ENCODE measurements at regions not wholly inside any gene's neighbourhood (a gene's known extent, or its start where the extent isn't known, plus 50 kb on each side); places are given as distances from the start of the nearest gene placed in this dataset.
"Not testable (repeated sequence)": the region's sequence is repeated elsewhere in the genome, so short reads cannot be mapped to it uniquely, and the experiment has no call there.

DNA sequence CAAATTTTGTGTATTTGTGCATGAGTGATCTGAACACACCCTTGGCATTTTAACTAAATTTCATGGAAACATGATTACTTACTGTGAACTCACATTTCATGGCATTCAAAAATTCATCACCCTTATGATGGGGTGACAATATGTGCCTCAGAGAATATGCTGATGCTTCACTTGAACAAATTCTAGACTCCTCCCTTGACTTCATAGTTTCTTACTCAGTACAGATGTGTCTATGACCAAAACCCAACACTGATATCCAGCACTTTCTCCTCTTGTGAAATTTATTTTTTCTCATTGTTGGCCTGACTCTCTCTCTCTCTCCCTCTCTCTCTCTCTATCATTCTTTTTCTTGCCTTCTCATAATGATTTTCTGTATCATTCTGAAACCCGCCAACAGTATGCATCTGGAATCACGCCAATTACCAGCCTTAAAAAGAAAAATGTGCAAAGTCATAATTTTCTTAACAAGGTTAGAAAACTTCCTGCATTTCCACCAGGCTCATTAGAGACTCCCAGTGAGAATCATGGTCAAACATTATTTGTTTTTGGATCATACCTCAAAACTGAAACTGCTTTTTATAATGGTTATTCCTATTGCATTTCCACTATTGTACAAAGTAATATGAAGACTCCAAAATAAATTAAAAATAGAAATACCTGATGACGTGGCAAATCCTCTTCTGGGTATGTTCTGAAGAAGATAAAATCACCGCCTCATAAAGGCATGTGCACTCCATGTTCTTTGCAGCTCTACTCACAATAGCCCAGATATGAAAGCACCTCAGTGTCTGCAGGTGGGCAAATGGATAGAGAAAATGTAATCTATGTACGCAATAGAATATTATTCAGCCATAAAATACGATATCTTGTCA lies 722.2 kb downstream of the TMEM121 start:
- DNase-seq: no peak

DNA sequence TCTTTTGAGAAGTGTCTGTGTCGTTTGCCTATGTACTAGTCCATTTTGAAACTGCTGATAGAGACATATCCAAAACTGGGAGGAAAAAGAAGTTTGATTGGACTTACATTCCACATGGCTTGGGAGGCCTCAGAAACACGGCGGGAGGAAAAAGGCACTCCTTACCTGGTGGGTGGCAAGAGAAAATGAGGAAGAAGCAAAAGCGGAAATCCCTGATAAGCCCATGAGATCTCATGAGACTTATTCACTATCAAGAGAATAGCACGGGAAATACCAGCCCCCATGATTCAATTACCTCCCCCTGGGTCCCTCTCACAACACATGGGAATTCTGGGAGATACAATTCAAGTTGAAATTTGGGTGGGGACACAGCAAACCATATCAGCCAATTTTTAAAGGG lies 727.6 kb downstream of the TMEM121 start:
- not testable (repeated sequence) for DNase-seq

DNA sequence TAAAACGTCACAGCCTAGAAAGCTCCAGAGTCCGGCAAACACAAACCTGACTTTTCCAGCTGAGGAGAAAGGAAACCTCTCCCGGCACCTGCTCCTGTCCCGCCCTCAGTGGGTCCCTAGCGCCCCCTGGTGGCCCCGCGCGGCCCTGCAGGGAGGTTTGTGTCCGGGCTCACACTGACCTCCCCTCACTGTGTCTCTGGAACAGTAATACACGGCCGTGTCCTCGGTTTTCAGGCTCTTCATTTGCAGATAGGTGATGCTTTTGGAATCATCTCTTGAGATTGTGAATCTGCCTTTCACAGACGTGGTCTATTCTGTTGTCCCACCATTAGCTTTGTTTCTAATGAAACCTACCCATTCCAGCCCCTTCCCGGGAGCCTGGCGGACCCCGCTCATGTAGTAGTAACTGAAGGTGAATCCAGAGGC lies 731.2 kb downstream of the TMEM121 start:
- not testable (repeated sequence) for DNase-seq

DNA sequence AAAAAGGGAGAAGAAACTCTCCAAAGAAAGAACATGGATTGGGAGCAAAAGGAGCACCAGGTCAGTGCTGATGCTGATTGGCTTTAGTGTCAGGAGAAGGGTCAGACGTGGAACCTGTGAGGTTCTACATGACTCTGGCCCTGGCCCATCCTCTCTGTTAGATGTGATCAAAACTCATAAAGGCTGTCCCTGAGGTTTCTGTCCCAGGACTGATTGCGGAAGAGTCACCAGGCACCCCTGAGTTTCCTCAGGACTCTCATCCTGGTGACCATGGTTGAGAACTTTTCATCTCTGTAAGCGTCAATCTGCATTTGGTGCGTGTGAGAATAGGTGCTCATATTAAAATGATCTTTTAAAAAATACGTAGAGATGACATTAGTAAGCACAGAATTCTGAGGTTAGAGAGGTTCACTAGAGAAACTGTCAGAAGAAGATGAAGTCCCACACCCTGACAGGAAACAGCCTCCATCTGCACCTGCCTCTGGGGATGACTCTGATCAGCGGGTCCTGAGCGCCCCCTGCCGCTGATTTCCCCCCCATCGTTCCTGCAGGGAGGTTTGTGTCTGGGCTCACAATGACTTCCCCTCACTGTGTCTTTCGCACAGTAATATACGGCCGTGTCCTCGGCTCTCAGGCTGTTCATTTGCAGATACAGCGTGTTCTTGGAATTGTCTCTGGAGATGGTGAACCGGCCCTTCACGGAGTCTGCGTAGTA lies 741.8 kb downstream of the TMEM121 start:
- no peak for DNase-seq

DNA sequence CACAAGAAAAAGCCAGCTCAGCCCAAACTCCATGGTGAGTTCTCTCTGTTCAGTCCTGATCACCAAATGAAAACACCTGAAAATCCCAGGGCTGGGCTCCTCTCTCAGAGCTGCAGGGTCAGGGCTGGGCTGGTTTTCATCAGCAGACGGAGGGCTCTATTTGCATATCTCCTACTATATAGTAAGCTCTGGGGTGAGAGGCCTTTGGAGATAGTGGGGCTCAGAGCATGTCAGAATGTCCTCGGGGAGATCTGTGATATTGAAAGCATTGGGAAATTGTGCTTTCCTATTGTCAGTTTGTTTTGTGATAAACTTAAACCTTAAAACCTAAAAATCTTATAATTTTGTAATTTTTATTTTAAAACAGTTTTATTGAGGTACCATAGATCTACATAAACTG lies 742.6 kb downstream of the TMEM121 start:
- DNase-seq: no peak

DNA sequence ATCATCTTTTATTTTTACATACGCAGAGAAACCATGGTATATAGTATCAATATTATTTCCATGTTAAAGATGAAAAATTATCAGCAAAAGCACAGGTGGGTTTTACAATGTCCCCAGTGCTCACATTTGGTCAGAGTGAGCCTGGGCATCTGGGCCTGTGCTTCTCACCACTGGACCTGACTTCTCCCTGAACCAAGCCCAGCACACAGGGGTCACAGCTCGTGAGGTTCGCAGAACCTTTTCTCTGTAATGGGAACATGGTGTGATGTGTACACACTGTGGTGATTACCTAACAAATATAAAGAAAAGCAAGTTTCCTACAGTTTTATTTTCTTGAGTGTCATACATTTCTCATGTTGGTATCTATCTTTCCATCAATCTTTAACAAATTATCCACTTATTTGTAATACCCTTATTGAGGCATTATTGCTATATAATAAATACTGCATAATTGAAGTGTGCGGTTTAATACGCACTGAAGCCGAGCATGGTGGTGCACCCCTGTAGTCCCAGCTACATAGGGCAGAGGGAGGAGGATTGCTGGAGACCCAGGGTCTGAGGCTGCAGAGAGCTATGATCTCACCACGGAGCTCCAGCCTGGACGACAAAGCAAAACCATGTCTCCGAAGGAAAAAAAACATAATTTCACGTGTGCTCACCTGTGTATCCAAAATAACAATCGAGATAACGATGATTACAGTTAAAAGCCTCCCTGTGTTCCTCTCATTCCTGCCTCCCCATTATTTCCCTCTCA lies 743.2 kb downstream of the TMEM121 start:
- no peak for DNase-seq

DNA sequence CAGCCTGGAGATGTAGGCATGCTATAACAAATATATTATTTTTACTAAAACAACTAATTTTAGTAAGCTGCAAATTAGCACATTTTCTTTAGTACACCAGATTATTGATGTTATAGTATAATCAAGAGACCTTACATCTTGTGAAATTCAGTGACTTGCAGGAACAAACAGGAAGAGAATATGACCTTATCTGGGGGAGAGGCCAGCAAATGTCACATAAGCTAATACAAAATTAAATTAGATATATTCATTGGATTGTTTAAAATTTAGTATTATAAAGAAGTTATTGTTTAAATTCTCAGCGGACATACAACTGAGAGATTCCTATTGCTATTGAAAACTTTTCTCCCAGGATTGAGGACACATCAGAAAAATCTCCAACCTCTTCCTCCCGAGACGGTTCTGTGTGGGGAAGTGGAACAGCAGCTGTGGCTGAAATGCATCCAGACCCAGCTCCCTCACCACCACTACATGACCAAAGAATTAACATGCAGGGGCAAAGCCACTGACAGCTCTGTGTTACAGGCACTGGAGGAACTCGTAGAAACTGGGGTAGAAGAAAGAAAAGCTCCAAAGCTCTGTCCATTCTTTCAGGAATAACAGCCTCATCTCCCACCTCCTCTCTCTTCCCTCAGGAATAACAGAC lies 744.2 kb downstream of the TMEM121 start:
- not testable (repeated sequence) for DNase-seq

DNA sequence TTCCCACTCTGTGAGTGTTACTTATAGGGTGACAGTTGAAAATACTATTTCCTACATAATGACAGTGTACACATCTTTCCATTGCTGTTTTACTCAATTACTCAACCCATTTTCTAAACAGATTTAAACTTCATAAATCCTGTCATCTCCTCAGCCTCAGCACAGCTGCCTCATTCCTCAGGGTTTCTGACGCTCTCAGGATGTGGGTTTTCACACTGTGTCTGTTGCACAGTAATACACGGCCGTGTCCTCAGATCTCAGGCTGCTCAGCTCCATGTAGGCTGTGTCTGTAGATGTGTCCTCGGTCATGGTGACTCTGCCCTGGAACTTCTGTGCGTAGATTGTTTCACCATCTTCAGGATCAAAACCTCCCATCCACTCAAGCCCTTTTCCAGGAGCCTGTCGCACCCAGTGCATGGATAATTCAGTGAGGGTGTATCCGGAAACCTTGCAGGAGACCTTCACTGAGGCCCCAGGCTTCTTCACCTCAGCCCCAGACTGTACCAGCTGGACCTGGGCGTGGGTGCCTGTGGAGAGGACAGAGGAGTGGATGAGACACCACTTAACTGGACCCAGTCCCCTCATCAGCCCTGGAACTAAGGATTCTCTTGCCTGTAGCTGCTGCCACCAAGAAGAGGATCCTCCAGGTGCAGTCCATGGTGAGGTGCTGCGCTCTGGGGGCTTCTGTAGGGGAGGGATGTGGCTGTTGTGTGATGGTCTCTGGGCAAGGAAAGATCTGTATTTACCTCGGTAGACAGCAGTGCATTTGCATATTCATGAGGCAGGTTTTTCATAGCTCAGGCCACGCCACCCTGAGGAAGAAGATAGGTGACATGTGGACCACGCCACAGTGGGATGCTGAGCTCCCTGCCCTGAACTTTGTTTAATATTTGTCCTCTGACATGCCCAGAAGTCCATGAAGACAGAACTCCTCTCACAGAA lies 750.2 kb downstream of the TMEM121 start:
- no peak for DNase-seq

DNA sequence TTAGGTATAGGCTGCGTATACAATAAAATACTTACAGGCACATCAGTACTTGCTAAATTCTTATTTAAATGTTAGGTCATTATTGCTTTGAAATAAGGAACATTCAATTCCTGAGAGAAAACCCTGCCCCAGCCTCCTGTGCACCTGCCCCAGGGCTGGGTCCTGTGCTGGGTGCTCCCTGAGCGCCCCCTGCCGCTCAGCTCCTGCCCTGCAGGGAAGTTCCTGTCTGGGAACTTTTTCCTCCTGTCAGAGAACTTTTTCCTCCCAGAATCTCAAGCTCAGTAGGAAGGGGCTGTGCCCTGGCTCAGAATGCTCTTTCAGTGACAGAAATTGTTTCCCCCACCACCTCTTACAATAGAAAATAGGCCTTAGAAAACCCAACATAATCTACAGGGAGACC lies 751.1 kb downstream of the TMEM121 start:
- no peak for DNase-seq

DNA sequence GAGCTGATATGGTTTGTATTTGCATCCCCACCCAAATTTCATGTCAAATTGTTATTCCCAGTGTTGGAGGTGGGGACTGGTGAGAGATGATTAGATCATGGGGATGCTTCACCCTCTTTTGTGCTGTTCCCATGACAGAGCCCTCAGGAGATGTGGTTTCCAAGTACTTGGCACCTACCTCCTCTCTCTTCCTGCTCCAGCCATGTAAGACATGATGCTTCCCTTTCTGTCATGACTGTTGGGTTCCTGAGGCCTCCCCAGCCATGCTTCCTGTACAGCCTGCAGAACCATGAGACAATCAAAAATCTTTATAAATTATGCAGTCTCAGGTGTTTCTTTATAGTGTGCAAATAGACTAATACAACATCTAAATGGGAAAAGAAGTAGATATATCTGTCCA lies 754.5 kb downstream of the TMEM121 start:
- no peak for DNase-seq

DNA sequence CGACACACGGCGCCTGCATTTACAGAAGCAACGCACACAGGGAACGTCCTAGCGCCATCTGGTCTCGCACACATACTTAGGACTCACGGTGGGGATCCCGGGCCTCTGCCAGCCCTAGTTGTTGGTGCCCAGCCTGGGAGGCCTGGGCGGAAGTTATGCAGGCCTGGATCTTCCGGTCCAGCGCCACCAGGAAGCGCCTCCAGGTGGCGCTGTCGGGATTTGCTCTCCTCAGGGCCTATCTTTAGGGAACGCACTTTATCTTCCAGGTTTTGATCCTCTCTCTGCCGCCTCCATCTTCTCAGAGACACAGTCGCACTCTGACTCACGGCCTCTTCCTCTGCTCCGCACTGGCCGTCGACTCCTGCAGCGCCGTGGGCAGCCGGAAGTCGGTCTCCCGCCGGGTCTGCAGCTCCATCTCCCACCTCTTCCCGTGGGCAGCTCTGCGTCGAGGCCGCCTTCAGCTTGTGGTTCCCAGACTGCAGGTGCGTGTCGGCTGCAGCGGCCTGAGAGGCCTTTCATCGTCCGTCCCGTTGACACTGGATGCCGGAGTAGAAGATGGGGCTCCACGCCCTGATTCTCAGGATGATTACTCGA lies 760.4 kb downstream of the TMEM121 start:
- DNase-seq: no peak

DNA sequence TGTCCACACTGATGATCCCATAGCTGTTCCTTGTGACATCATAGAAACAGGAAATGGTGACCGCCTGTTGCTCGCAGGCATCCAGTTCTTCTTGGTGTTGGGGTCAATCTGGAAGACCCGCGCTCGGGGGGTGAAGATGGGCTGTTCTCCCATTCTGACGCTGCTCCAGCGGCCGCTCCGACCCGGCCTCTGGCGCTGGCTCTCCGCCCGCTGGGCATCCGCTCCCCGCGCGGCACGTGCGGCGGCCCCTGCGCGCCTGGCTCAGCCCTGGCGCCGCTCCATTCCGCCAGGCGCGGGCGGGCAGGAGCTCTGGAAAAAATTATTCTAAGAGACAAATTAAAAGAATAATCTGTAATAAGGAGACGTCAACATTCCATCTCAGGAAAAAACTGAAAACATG lies 761.1 kb downstream of the TMEM121 start:
- no peak for DNase-seq

DNA sequence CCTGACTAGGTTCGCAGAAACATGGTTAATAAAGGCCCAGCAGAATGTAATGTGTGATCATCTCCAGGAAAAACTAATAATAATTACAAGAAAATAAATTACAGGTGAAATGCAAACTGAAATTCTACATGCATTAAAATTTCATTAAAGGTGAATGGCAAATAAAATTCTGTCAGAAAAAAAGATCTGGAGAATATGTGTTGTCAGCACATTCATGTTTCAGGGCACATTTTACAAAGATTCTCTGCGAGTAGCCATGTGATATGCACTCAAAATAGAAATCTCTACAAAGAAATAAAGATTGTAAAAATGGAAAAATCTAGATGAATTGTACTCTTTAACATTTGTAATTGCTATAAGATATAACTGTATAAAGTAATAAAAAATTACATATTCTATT lies 765.2 kb downstream of the TMEM121 start:
- DNase-seq: no peak

DNA sequence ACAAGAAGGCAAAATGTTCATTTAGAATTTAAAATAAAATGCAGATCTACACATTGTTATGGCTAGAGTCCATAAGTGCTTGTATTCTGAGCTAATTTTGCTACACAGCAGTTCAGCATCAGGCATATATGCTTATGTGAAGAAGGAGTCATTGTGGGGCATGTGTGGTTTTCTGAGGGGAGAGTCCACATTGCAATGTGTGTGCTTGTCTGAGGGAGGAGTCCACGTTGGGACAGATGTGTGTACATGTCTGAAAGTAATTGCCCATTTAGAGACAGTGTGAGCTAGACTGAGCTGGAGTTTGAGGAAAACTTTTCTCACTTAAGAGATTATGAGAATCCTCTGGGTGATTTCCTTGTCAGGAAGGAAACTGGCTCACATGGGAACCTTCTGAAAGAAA lies 767.9 kb downstream of the TMEM121 start:
- DNase-seq: no peak

DNA sequence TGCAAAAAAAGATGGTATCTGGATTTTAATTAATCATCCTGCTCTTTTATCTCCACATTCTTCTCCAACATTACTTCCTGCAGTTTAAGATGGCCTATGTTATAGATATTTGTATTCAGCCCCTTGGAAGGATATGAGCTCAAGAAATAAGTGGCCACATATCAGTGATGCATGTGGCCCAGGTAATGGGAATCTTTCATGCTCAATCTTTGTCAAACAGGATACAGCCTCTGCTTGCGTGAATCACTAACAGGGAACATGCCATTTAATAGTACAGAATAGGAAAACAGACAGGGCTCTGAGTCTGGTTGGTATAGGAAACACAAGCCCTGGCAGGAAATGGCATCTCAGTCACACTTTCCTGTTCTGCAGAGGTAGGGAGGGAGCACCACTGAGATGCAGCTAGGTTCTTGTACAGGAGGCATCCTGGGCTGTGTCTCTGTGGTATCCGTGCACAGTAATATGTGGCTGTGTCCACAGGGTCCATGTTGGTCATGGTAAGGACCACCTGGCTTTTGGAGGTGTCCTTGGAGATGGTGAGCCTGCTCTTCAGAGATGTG lies 774.6 kb downstream of the TMEM121 start:
- not testable (repeated sequence) for DNase-seq

DNA sequence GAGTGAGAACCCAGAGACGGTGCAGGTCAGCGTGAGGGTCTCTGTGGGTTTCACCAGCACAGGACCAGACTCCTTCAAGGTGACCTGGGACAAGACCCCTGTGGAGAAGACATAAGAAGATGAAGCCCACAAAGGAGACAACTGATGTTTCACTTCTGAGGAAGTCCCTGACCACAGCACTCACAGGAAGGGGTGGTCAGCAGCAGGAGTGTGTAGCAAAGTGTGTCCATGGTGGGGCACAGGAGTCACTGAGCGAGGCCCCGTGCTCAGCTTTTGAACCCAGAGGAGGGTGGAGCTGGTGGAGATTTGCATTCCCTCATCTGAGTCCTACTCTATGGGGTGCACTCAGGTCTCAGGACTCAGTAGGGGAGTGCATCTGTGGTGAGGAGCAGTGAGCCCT lies 775.2 kb downstream of the TMEM121 start:
- not testable (repeated sequence) for DNase-seq

DNA sequence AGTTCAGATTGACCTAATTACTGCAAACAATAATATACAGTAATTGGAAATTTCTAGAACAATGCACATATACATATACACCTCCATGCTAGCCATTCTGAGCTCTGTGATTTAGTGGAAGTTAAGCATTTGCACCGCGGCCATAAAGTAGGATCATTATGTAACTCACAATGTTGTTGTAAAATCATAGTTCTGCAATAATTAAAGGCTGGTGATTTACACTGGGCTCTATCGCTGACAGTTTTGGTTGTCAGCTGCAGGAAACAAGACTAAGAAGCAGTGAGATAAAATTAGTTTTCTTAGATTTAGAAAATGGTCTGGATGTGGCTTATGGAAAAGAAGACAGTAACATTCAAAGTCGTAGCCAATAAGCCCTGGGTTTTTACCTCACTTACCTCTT lies 776.3 kb downstream of the TMEM121 start:
- no peak for DNase-seq

DNA sequence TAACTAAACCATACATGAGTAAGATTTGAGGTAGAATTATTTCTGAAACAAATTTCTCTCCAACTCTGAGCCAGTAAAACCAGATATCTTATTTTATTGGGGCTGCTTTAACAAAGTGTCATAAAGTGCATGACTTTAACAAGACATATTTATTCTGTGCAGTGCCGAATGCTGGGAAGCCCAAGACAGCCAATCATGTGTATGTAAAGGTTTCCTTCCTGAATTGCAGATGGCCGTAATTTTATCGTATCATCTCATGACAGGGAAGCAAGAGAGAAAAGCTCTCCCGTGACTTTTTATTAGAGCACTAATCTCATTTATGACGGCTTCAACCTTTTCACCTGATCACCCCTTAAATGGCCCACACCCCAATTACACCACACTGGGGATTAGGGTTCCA lies 777.9 kb downstream of the TMEM121 start:
- no peak for DNase-seq

DNA sequence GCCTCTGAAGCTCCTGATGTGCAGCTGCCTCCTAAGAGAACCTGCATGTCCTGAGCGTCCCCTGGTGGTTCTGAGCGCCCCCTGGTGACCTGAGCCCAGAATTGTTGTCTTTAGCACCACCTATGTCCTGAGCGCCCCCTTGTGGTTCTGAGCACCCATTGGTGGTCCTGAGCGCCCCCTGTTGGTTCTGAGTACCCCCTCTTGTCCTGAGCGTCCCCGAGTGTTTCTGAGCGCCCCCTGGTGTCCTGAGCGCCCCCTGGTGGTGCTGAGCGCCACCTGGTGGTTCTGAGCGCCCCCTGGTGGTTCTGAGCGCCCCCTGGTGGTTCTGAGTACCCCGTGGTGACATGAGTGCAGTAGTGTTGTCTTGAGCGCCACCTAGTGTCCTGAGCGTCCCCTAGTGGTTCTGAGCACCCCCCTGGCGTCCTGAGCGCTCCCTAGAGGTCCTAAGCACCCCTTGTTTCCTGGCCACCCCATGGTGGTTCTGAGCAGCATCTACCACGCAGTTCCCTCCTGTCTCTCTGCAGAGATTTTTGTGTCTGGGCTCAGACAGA lies 782.5 kb downstream of the TMEM121 start:
- no peak for DNase-seq

DNA sequence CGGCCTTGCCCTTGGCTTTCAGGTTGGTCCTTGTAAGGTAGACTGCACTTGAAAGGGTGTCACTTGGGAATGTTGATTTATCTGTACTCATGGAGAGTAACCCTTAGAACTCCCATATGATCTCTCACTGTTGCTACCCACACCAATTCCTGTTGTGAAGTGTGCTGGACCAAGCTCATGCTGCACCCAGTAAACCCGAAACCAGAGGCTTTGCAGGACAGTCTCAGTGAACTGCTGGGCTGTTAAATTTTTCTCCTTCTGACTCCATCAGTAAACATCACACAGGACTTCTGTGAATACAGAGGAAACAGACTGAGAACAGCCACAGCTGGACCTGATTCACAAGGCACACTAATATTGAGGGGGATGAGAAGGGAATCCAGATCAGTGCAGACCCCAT lies 783.0 kb downstream of the TMEM121 start:
- no peak for DNase-seq

DNA sequence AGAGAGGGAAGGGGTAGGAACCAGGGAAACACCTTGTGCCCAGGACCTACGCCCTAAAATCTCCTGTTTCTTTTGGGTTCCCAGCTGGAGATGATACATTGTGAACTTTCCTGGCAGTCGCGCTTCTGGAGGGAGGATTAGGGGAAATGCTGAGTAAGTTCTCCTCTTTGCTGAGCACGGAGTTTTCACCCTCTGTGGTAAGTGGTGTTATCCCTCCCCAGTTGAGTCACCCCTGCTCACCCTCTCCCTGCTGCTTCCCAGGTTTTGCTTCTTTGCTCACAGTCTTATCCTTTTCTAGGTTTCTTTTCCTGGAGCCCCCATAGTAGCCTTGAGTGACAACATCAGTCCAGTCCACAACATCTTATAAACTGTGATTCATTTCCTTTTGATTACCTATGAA lies 789.1 kb downstream of the TMEM121 start:
- no peak for DNase-seq
